Neural progenitor cell (in vitro differentiated cells): ENCODE measurements at regions not wholly inside any gene's neighbourhood (a gene's known extent, or its start where the extent isn't known, plus 50 kb on each side); places are given as distances from the start of the nearest gene placed in this dataset.

ENCODE experiments used
- CTCF ChIP-seq: fragments of 200-600 bp; sonication (generic); IDR thresholded peaks from 2 replicates; pipeline ENCODE4 v1.5.1; 2017; ENCODE audit warnings: antibody characterized with exemption, mild to moderate bottlenecking
- EZH2 ChIP-seq: fragments of 200-600 bp; sonication (generic); IDR thresholded peaks from 2 replicates; pipeline ENCODE4 v1.6.1; 2017; ENCODE audit warnings: antibody characterized with exemption, mild to moderate bottlenecking, moderate library complexity
- EZH2phosphoT487 ChIP-seq: fragments of 200-600 bp; sonication (generic); IDR thresholded peaks from 2 replicates; pipeline ENCODE4 v1.6.1; 2017; ENCODE audit warnings: antibody characterized with exemption

- TF ChIP-seq EZH2 = no peak
- TF ChIP-seq CTCF = no peak
- no peak for TF ChIP-seq EZH2phosphoT487
Measured at GRCh38 chr1:200288226-200288625, 121.6 kb downstream of the ZNF281 start.
